ENCODE measurements at regions not wholly inside any gene's neighbourhood (a gene's known extent, or its start where the extent isn't known, plus 50 kb on each side); places are given as distances from the start of the nearest gene placed in this dataset.

GRCh38 chr12:111028830-111029229 lies 108.5 kb upstream of the MYL2 start:
- ChIA-PET POLR2A (no interaction called here), CTCF (interaction anchor here (0.5 to 1.5 kb wide), 2 partner anchors 25 to 423 kb away, joined by 3 to 4 read pairs; no protein-coding TSS in a partner anchor)
- H3K27ac Mint-ChIP-seq, result no peak overlapping the region
- no peaks in the 10 kb centered on the region for H3K9me3 Mint-ChIP-seq
- H3K4me1 Mint-ChIP-seq, result peaks cover 2% of the 10 kb centered on the region
- no peaks in the 10 kb centered on the region for H3K36me3 Mint-ChIP-seq (ENCODE audit: low read depth)
- no peak for DNase-seq
- no peak overlapping the region for H3K4me3 Mint-ChIP-seq
- H3K27me3 Mint-ChIP-seq, result peaks cover 49% of the 10 kb centered on the region

- H3K9me3 Mint-ChIP-seq, result no peaks in the 10 kb centered on the region
- no peak overlapping the region for H3K4me3 Mint-ChIP-seq
- no peak for DNase-seq
- peaks cover 39% of the 10 kb centered on the region for H3K27me3 Mint-ChIP-seq
- CTCF ChIA-PET, result interaction anchor here (0.7 to 1.3 kb wide), 2 partner anchors 8 to 28 kb away, joined by 3 read pairs; no protein-coding TSS in a partner anchor
- H3K27ac Mint-ChIP-seq, result no peak overlapping the region
- POLR2A ChIA-PET, result no interaction called here
- no peaks in the 10 kb centered on the region for H3K36me3 Mint-ChIP-seq (ENCODE audit: low read depth)
- H3K4me1 Mint-ChIP-seq, result no peaks in the 10 kb centered on the region
Observed at GRCh38 chr12:111027431-111027830, 107.1 kb upstream of the MYL2 start.

- no peak for DNase-seq
- H3K4me1 Mint-ChIP-seq, result no peaks in the 10 kb centered on the region
- H3K4me3 Mint-ChIP-seq, result no peak overlapping the region
- no peaks in the 10 kb centered on the region for H3K36me3 Mint-ChIP-seq (ENCODE audit: low read depth)
- H3K27ac Mint-ChIP-seq, result no peak overlapping the region
- ChIA-PET CTCF (interaction anchor here (0.6 kb wide), 1 partner anchor 204 kb away, joined by 4 read pairs; no protein-coding TSS in a partner anchor), POLR2A (no interaction called here)
- H3K27me3 Mint-ChIP-seq, result peaks cover 26% of the 10 kb centered on the region
- no peaks in the 10 kb centered on the region for H3K9me3 Mint-ChIP-seq
Observed at GRCh38 chr12:111025792-111026430, 105.5 kb upstream of the MYL2 start.

- Mint-ChIP-seq H3K27me3 (peaks cover 20% of the 10 kb centered on the region), H3K4me1 (no peaks in the 10 kb centered on the region), H3K9me3 (no peaks in the 10 kb centered on the region), H3K36me3 (ENCODE audit: low read depth) (no peaks in the 10 kb centered on the region), H3K27ac (no peak overlapping the region), H3K4me3 (no peak overlapping the region)
- CTCF ChIA-PET, result interaction anchor here (0.6 kb wide), 1 partner anchor 205 kb away, joined by 4 read pairs; no protein-coding TSS in a partner anchor
- DNase-seq, result no peak
- POLR2A ChIA-PET, result no interaction called here
Observed at GRCh38 chr12:111025301-111025700, 104.9 kb upstream of the MYL2 start.

- ChIA-PET CTCF (no interaction called here), POLR2A (no interaction called here)
- Mint-ChIP-seq H3K4me3 (no peak overlapping the region), H3K4me1 (no peaks in the 10 kb centered on the region), H3K36me3 (ENCODE audit: low read depth) (no peaks in the 10 kb centered on the region), H3K9me3 (no peaks in the 10 kb centered on the region), H3K27ac (no peak overlapping the region), H3K27me3 (peaks cover 17% of the 10 kb centered on the region)
- peak; percentile 49 for DNase-seq
Observed at GRCh38 chr12:111024205-111024801, 103.9 kb upstream of the MYL2 start.

GRCh38 chr12:111022386-111022785 lies 102.0 kb upstream of the MYL2 start:
- Mint-ChIP-seq H3K27ac (no peak overlapping the region), H3K36me3 (ENCODE audit: low read depth) (no peaks in the 10 kb centered on the region), H3K4me1 (no peaks in the 10 kb centered on the region), H3K4me3 (no peak overlapping the region), H3K9me3 (no peaks in the 10 kb centered on the region), H3K27me3 (peaks cover 15% of the 10 kb centered on the region)
- POLR2A ChIA-PET, result no interaction called here
- no peak for DNase-seq
- CTCF ChIA-PET, result interaction anchor here (1.0 kb wide), 1 partner anchor 76 kb away, joined by 3 read pairs; no protein-coding TSS in a partner anchor

GRCh38 chr12:111014547-111014946 lies 94.2 kb upstream of the MYL2 start:
- CTCF ChIA-PET, result interaction anchor here (0.6 to 0.8 kb wide), 2 partner anchors 11 to 77 kb away, joined by 3 read pairs; no protein-coding TSS in a partner anchor
- POLR2A ChIA-PET, result no interaction called here
- H3K36me3 Mint-ChIP-seq (ENCODE audit: low read depth), result no peaks in the 10 kb centered on the region
- no peak for DNase-seq
- no peak overlapping the region for H3K4me3 Mint-ChIP-seq
- H3K4me1 Mint-ChIP-seq, result no peaks in the 10 kb centered on the region
- no peaks in the 10 kb centered on the region for H3K9me3 Mint-ChIP-seq
- no peak overlapping the region for H3K27ac Mint-ChIP-seq
- H3K27me3 Mint-ChIP-seq, result peaks cover 9% of the 10 kb centered on the region

GRCh38 chr12:111012918-111013317 lies 92.5 kb upstream of the MYL2 start:
- H3K9me3 Mint-ChIP-seq, result no peaks in the 10 kb centered on the region
- H3K4me3 Mint-ChIP-seq, result no peak overlapping the region
- H3K36me3 Mint-ChIP-seq (ENCODE audit: low read depth), result no peaks in the 10 kb centered on the region
- POLR2A ChIA-PET, result no interaction called here
- CTCF ChIA-PET, result interaction anchor here (0.5 kb wide), 1 partner anchor 13 kb away, joined by 4 read pairs; no protein-coding TSS in a partner anchor
- no peaks in the 10 kb centered on the region for H3K4me1 Mint-ChIP-seq
- peaks cover 7% of the 10 kb centered on the region for H3K27me3 Mint-ChIP-seq
- DNase-seq, result no peak
- no peak overlapping the region for H3K27ac Mint-ChIP-seq

GRCh38 chr12:111011999-111012600 lies 91.7 kb upstream of the MYL2 start:
- POLR2A ChIA-PET, result no interaction called here
- H3K4me3 Mint-ChIP-seq, result no peak overlapping the region
- no peaks in the 10 kb centered on the region for H3K36me3 Mint-ChIP-seq (ENCODE audit: low read depth)
- H3K9me3 Mint-ChIP-seq, result no peaks in the 10 kb centered on the region
- H3K4me1 Mint-ChIP-seq, result no peaks in the 10 kb centered on the region
- H3K27me3 Mint-ChIP-seq, result peaks cover 7% of the 10 kb centered on the region
- CTCF ChIA-PET, result no interaction called here
- H3K27ac Mint-ChIP-seq, result no peak overlapping the region
- DNase-seq, result no peak

GRCh38 chr12:111010916-111011657 lies 90.7 kb upstream of the MYL2 start:
- no peak overlapping the region for H3K27ac Mint-ChIP-seq
- no peaks in the 10 kb centered on the region for H3K4me1 Mint-ChIP-seq
- H3K9me3 Mint-ChIP-seq, result no peaks in the 10 kb centered on the region
- no peaks in the 10 kb centered on the region for H3K36me3 Mint-ChIP-seq (ENCODE audit: low read depth)
- ChIA-PET CTCF (interaction anchor here (0.6 kb wide), 1 partner anchor 292 kb away, joined by 3 read pairs; no protein-coding TSS in a partner anchor), POLR2A (no interaction called here)
- peaks cover 7% of the 10 kb centered on the region for H3K27me3 Mint-ChIP-seq
- H3K4me3 Mint-ChIP-seq, result no peak overlapping the region
- no peak for DNase-seq

GRCh38 chr12:111010061-111010460 lies 89.7 kb upstream of the MYL2 start:
- H3K27ac Mint-ChIP-seq, result no peak overlapping the region
- DNase-seq, result no peak
- H3K27me3 Mint-ChIP-seq, result peaks cover 4% of the 10 kb centered on the region
- ChIA-PET POLR2A (no interaction called here), CTCF (no interaction called here)
- no peaks in the 10 kb centered on the region for H3K9me3 Mint-ChIP-seq
- H3K36me3 Mint-ChIP-seq (ENCODE audit: low read depth), result no peaks in the 10 kb centered on the region
- H3K4me3 Mint-ChIP-seq, result no peak overlapping the region
- H3K4me1 Mint-ChIP-seq, result no peaks in the 10 kb centered on the region

- H3K4me3 Mint-ChIP-seq, result no peak overlapping the region
- H3K4me1 Mint-ChIP-seq, result no peaks in the 10 kb centered on the region
- no peaks in the 10 kb centered on the region for H3K9me3 Mint-ChIP-seq
- H3K27ac Mint-ChIP-seq, result no peak overlapping the region
- no peaks in the 10 kb centered on the region for H3K36me3 Mint-ChIP-seq (ENCODE audit: low read depth)
- ChIA-PET POLR2A (no interaction called here), CTCF (no interaction called here)
- H3K27me3 Mint-ChIP-seq, result peaks cover 3% of the 10 kb centered on the region
- no peak for DNase-seq
Observed at GRCh38 chr12:111006621-111007020, 86.2 kb upstream of the MYL2 start.

GRCh38 chr12:110998971-110999370 lies 78.6 kb upstream of the MYL2 start:
- Mint-ChIP-seq H3K27me3 (peaks cover 5% of the 10 kb centered on the region), H3K4me1 (no peaks in the 10 kb centered on the region), H3K36me3 (ENCODE audit: low read depth) (peaks cover 2% of the 10 kb centered on the region), H3K4me3 (no peak overlapping the region), H3K27ac (no peak overlapping the region), H3K9me3 (peaks cover 6% of the 10 kb centered on the region)
- CTCF ChIA-PET, result interaction anchor here (0.8 kb wide), 1 partner anchor 9 kb away, joined by 3 read pairs; no protein-coding TSS in a partner anchor
- DNase-seq, result no peak
- POLR2A ChIA-PET, result interaction anchor here (0.5 kb wide), 1 partner anchor 796 kb away, joined by 3 read pairs; no protein-coding TSS in a partner anchor
